ENCODE measurements at regions not wholly inside any gene's neighbourhood (a gene's known extent, or its start where the extent isn't known, plus 50 kb on each side); places are given as distances from the start of the nearest gene placed in this dataset.

DNA sequence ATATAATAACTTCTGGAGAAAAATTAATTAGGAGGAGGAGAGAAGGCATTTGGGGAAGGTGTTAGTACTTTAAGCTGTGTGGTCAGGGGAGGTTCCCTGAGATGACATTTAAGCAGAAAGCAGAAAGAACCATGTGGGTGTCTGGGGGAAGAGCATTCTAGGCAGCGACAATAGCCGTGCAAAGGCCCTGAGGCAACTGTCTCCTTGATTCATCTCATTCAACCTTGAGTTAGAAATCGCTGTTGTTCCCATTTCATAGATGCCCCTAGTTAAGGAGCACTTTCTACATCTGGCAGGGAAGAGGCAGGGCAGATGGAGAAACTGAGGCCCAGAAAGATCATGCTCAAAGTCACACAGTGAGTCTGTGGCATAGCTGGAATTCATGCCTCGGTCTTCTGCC, 108.6 kb upstream of the RUNX3 start:
- DNase-seq: no peak

DNA sequence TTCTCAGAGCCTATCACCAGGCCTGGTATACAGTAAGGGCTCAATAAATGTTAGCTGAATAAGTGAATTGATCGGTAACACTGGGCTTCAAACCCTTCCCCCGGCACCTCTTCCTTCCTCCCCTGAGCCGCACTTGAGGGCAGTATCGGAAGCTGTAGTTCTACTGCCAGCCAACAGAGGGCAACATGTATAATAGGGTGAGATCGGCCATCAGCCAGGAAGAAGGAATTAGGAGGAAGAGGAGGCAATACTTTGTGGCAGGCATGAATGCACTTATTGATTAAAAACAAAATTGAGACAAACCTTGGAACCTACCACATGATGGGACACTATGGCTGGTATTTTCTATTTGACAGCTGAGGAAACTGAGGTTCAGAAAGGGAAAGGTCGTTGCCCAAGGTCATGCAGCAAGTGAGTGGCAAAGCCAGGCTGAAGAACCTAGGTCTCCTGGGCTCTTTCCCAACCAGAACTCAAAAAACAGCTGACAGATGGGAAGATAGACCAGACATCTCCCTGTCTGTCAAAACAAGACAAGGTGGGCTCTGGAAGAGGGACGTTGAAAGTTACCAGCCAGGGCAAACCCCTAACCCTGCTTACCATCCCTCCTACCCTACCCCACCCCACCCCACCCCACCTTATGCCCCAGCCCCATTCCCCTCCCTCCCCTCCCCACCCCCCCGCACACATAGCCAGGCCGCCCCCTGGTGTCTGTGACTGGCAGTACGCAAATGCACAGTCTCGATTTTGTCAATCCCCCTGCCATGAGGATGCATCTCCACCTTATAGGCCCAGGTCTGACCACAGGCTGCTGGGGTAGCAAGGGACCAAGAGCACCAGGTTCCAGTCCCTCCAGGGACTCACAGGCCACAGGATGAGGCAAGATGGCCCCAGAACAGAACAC, 107.3 kb upstream of the RUNX3 start:
- DNase-seq: peak in 1 of 56 donors; percentile 7

DNA sequence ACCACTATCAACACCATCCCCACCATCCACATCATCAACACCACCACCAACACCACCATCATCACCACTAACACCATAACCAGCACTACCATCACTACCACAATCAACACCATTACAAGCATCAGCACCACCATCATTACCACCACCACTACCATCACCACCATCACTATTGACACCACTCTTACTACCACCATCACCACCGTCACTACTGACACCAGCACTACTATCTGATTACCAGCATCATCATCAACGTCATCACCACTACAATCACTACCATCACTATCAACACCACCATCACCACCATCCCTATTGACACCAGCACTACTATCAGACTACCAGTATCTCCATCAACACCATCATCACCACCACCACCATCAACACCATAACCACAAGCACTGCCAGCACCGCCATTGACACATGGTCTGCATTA, 106.1 kb upstream of the RUNX3 start:
- no peak for DNase-seq

DNA sequence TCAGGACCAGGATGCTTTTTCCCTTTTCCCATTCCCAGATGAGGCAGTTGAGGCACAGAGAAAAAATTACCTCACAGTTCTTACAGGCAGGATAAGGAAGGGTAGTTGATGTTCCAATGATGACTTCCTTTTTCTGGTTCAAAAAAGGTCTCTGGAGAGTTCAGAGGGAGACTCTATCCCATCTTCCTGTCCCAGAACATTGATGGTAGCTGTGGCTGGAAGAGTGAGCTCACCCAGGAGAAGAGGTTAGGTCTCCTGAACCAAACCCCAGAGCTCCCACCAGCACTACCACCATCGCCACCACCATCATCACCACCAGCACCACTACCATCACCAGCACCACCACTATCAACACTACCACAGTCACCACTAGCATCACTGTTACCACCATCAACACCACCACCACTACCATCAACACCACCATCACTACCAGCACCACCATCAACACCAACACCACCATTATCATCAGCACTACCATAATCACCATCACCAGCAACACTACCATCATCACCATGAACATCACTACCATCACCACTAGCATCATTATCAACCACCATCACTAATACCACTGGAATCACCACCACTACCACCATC, 105.5 kb upstream of the RUNX3 start:
- DNase-seq: no peak

DNA sequence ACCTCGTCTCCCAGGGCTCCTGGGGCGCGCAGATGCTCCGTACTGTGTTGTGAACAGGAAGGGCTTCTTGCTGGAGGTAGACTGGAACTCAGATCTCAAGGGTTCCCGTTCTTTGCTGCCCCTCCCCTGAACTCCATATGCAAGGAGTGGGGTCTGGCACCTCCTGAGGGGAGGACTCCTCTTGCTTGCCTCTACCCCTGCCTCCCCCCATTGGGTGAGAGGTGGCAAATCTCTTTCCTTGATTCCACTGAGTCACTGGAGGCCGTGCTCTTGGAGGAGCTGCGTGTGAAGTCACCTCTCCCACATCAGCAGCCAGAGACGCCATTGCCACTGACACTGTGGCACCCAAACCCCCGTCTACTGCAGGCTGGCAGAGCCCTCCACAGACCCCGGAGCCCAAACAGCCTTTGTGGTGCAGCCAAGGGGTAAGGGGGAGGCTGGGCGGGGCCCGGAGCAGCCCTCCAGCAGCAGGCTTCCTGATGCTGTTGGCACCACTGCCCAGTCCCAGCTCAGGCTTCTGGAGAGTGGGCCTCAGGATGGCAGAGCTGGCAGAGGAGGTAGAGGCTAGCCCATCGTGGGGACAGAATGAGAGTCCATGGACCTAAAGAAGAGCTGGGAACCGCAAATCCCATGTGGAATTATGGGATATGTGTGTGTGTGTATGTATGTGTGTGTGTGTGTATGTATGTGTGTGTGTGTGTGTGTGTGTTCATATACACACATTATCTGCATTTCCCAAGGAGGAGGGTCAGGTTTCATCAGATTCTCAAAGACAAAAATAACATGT, 104.9 kb upstream of the RUNX3 start:
- DNase-seq: no peak

DNA sequence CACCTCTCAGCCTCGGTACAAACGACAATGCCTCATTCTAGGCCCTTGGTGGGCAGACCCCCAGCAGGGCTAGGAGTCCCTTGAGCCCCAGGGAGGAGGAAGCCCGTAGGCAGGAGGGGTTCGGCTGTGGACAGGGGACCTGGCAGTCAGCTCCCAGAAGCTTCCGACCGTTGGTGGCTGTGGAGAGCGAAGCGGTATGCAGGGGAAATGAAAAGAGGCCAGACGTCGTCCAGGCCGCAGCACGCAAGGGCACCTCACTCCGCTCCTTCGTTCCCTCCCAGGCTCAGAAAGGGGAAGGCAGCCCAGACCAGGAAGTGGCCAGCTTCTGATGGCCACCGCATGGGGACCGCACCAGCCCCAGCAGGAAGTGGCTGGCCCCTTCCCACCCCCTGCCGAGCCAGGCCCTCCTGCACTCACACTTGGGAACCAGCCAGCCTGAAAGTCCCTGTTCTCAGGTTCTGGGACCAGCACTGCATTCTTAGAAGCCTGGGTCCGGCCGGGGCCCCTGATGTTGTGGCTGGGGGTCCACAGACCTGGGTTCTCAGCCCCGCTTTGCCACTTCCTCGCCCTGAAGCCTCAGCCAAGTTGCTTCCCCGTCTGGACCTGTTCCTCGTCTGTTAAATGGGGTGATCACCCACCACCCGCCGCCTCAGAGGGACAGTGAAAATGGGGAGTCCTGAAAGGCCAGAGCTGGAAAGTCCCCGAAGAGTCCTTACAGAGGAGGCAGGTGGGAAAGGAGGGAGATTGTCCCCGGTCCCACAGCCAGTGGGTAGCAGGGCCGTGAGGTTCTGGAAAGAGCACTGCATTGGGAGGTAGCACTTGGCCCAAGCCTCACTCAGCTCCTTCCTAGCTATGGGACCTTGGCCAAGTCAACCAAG, 104.0 kb upstream of the RUNX3 start:
- DNase-seq: peak in 33 of 56 donors; percentile 5 to 57 (median 22)

DNA sequence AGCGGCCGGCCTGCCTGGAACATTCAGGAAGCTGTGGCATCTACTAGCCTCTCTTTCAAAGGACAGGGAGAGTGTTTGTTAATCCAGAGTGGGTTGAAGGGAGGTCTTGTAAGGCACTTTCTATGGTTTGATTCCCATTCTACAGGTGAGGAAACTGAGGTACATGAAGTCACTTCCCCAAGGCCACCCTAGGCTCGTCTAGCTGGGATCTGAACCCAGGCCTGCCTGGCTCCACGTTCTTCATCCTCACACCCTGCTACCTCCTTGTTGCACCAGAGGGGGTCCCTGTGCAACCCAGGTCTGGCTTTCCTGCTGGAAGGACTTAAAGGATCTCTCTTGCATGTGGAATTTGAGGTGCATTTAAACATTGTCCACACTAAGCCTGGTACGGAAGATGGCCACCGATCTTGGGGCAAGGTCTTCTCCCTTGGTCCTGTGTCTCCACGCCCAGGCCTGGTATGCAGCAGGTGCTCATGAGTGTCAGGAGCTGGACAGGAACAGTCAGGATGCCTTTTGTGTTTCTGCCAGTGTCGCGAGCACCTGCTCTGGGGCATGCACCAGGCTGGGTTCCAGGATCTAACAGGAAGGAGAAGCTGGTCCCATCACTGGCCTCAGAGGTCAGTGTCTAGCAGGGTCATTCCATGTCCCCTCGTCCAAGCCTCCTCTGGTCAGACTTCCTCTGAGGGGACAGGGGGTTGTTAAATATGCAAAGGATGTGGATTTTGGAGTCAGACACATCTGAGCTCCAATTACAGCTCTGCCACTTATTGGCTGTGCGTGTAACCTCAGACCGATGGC, 103.2 kb upstream of the RUNX3 start:
- DNase-seq: no peak

DNA sequence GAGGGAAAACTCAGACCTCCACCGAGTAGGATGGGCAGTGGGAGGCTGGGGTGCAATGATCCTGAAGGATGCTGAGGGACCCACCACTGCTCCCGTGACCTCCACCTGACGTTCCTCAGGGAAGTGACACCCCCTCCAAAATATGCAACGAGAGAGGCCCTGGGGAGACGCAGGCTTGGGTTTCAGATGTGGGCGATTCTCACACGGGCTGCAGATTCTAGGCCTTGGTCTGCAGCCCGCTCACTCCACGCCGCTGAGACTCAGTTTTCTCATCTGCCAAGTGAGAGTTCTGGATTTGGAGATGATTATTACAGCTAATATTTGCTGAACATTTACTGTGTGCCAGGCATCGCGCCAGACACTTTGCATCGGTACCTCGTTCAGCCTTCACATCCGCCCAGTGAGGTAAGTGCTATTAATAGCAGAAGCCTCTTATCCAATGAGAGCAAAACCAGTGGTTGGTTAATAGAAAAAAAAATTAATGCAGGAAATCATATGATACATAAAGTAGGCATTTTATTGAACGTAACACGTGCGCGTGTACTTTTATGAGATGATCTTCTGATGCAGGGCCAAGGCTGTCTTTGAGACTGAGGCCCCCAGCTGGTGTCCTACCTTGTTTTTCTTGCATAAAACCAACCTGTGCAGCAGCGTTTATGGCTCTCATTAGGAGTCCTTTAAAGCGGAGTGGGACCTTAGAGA, 102.0 kb upstream of the RUNX3 start:
- peak in 1 of 56 donors; percentile 16 for DNase-seq

DNA sequence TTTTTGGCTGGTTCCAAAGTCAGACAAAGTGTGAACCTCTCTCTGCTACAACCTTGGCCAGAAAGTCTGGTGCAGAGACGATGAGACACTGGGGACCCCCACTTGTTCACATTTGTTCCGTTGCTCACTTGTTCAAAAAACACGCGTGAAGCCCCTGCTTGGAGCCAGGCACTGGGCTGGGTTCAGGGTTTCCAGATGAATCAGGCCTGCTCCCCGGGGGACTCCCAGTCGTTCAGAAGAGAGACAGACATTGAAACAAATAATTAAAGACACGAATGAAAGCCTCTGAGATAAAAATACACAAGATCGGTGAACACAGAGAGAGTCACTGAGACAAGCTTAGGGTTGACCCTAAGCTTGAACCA, 101.5 kb upstream of the RUNX3 start:
- no peak for DNase-seq

DNA sequence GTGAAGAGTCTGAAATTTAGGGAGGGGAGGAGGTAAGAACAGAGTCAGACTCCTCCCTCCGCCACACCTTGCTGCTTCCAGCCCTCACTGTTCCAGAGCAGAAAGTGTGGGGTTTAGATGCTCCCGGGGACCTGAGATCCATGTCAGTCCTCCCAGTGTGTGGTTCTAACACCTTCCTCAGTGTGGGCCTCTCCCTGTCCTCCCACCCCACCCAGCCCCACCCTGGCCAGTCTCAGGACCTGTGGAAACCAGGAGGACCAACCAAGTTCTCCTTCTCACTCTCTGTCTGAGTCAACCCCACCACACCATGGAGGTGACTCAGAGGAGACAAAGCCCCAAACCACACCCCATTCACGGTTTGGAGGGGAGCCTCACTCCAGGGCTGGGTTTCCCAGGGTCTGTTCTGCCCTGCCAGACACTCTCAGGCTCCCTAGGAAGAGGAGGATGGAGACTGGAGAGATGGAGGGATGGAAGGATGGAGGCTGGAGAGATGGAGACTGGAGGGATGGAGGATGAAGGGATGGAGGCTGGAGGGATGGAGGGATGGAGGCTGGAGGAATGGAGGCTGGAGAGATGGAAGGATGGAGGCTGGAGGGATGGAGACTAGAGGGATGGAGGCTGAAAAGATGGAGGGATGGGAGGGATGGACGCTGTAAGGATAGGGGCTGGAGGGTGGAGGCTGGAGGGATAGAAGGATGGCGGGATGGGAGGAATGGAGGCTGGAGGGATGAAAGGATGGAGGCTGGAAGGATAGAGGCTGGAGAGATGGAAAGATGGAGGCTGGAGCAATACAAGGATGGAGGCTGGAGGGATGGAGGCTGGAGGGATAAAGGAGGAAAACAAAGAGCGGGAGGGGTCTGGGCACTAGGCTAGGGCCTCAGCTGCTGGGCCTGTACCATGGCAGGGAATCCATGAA, 100.9 kb upstream of the RUNX3 start:
- DNase-seq: no peak

DNA sequence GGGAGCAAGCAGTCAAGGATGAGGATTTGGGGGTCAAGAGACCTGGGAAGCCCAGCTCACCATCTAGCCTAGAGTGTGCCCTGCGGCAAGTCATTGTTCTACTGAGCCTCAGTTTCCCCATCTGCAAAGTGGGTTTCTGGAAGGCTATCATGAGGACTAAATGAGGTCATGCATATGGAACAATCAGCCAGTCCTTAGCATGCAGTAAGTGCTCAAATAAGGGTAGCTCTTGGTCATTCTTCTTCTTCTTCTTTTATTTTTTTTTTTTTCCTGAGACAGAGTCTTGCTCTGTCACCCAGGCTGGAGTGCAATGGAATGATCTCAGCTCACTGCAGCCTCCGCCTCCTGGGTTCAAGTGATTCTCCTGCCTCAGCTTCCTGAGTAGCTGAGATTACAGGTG, 99.9 kb upstream of the RUNX3 start:
- no peak for DNase-seq

DNA sequence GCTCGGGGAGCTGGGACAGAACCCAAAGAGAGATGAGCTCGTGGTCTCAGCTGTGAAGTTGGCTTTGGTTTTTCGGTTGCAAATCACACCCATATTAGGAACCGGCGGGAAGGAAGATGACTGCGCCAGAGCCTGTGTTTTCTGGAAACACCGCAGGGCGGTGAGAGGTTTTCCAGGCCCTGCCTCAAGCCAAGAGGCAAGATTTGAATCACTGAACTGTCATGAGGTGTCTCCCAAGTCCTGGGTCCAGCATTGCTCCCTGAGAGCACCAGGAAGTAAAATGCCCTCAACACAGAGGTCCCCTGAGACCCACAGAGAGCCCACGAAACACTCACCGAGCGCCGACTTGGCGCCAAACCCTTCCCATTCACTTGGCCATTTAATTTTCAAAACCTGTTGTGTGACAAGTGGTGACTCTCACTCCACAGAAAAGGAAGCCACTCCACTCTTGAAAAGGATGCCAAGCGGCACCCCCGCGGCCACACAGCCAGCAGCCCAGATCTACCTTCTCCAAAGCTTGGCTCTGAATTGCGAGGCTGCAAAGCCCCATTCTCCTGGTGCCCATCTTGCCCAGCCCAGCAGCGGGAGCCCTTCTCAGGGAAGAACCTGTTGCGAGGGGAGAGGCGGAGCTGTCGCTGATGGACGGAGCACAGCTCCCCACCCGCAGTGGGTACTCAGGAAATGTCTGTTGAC, 99.0 kb upstream of the RUNX3 start:
- DNase-seq: no peak

DNA sequence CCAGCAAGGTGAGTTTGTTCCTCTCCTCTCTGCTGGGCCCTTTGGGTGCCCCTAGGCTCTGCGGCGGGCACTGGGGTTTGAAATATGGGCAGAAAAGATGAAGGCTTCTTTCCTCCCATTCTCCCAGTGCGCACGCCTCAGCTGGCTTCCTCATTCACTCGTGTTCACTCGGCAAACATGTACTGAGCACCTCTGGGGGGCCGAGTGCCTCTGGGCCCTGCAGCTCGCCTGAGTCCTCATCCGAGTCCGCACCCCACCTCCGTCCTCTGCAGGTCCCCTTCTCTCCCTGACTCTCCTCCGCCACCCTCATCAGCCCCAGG, 98.5 kb upstream of the RUNX3 start:
- DNase-seq: no peak

DNA sequence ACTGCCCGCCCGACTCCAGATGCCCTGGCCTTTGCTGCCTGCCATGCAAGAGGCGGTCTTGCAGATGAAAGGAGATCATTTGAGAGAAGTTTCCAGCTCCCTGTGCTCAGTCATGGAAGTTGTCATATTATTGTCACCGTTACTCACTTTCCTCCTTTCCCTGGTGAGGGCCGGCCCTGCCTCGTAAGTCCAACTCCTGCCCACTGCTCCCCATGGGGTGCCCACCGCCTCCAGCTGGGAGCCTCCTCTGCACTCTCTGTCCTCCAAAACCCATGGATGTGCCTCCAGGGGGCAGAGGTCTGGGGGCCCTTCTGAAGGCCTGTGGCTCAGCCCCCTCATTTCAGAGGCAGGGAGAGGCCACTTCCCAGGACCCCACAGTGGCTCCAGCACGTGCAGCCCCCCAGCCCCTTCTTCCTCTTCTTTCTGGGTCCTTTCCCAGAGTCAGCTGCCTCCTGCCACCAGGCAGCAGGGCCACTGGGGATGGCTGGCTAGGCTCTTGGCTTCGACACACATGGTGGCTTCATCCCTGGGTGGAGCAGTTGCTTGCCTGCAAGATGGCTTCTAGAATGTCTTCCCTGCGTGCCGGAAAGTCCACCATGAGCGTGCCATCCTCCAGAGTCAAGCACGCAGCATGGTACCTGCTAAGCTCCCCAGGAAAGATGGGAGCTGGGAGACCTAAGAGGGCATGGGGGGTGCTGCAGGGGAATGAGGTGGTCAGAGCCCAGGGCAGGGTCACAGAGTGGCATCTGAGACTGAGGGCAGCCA, 97.9 kb upstream of the RUNX3 start:
- no peak for DNase-seq

DNA sequence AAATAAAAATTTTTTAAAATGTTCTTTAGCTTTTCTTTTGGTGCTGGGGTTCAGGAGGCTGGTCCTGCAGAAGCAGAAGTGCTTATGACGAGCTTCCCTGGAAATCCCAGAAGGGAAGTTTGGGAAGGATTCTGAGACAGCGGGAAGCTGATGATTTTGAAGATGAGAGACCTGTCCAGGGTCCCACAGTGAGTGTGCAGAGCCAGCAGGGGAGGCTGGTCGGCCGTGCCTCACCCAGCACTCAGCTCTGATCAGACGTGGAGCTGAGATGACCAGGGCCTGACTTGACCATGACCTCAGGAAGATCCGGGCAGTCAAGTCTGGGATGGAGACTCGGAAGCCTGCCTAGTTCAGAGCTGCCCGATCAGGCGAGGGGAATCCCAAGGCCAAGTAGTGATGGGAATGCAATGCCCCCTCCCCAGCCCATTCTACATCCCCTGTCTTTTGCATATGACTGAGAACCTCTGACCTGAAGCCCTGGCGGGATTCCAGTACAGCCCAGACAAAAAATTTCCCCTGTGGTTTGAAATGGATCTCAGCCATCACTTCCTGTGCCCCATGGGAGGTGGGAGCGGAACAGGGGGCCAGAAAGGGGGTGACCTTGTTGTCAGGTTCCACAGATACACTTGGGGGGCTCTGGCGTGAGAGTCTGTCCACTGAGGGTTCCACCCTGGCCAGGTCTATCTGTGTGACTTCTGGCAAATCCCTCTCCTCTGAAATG, 96.8 kb upstream of the RUNX3 start:
- DNase-seq: no peak

DNA sequence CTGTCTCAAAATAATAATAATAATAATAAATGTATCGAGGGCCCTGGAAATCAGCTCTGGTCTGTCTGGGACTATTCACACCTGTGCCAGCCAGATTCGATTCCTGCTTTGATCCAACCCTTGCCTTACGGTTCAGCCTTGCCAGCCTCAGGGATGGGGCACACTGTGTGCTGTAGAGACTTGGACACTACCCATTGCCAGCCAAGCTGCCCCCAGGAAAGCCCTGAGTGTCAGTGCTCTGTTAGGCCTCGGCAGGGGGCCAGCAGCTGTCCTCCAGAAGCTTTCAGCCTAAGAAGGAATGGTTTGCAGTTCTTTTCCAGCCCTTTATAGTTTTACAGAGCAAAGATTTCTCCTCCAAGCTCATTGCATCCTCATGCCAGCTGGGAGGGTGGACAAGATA, 96.2 kb upstream of the RUNX3 start:
- no peak for DNase-seq
